H1 (cell line): ENCODE measurements at regions not wholly inside any gene's neighbourhood (a gene's known extent, or its start where the extent isn't known, plus 50 kb on each side); places are given as distances from the start of the nearest gene placed in this dataset.

Source experiments
- CTCF ChIA-PET: fragments of 300-600 bp; sonication (Branson Sonifier 250); formaldehyde crosslinking; loops from one replicate; lab custom pipeline; 2021; ENCODE audit not compliant: partially characterized antibody; lab: Charles Lee
- POLR2A ChIA-PET: fragments of 300-600 bp; sonication (Branson Sonifier 250); formaldehyde crosslinking; loops from one replicate; lab custom pipeline; 2021; ENCODE audit warnings: inconsistent platforms; ENCODE audit not compliant: partially characterized antibody; lab: Charles Lee
- DNase-seq, 2 experiments: peaks; one replicate each; pipeline versions ENCODE4 v3.0.0 to v3.0.0-alpha.2; 2010 to 2022; ENCODE audit warnings: low spot score in 2 of 2, low read depth in 1 of 2, mixed read lengths in 1 of 2
- FAIRE-seq: peaks from 2 replicates; lab custom pipeline; 2011; peaks lifted over from hg19 to GRCh38; lab: Jason Lieb, UNC
- H2AFZ ChIP-seq: 2 replicates; pipeline ENCODE4 v1.8.1; 2012; ENCODE audit warnings: low read length, inconsistent platforms
- H2AK5ac ChIP-seq: 2 replicates; pipeline ENCODE4 v1.6.1; 2013; ENCODE audit warnings: low read depth, low read length
- H2BK120ac ChIP-seq: replicated peaks from 2 replicates; pipeline ENCODE3; 2013; ENCODE audit warnings: low read depth, low read length, inconsistent platforms
- H2BK12ac ChIP-seq: 2 replicates; pipeline ENCODE4 v1.6.1; 2013; ENCODE audit warnings: low read depth, low read length
- H2BK15ac ChIP-seq: 2 replicates; pipeline ENCODE4 v1.6.1; 2013; ENCODE audit warnings: low read length
- H2BK20ac ChIP-seq: 2 replicates; pipeline ENCODE4 v1.6.1; 2013; ENCODE audit warnings: low read length
- H2BK5ac ChIP-seq: 2 replicates; pipeline ENCODE4 v1.6.1; 2013; ENCODE audit warnings: low read depth, low read length
- H3K14ac ChIP-seq: 2 replicates; pipeline ENCODE4 v1.6.1; 2013; ENCODE audit warnings: inconsistent platforms; ENCODE audit not compliant: insufficient read length
- H3K18ac ChIP-seq: 2 replicates; pipeline ENCODE4 v1.6.1; 2013; ENCODE audit warnings: low read length; ENCODE audit errors: extremely low read depth
- H3K23ac ChIP-seq: 2 replicates; pipeline ENCODE4 v1.6.1; 2013; ENCODE audit warnings: inconsistent platforms; ENCODE audit not compliant: insufficient read length
- H3K23me2 ChIP-seq: 2 replicates; pipeline ENCODE4 v1.6.1; 2013; ENCODE audit warnings: low read depth, low read length
- H3K27ac ChIP-seq: 2 replicates; pipeline ENCODE4 v1.6.1; 2011; ENCODE audit warnings: low read depth, low read length, inconsistent platforms
- H3K27me3 ChIP-seq, 4 experiments: replicated peaks in 1 of 4; 1 replicate in 1 of 4; 2 replicates in 3 of 4; pipeline versions ENCODE4 v1.6.1 to v1.8.1; 2011 to 2013; ENCODE audit warnings: low read length in 3 of 4, mild to moderate bottlenecking in 3 of 4, inconsistent platforms in 2 of 4, mixed read lengths in 2 of 4, moderate library complexity in 1 of 4; ENCODE audit not compliant: control insufficient read depth in 3 of 4, insufficient read depth in 3 of 4; ENCODE audit errors: extremely low read depth in 1 of 4
- H3K36me3 ChIP-seq, 4 experiments: 2 replicates each; pipeline versions ENCODE4 v1.6.1 to v1.8.1; 2011 to 2013; ENCODE audit warnings: mild to moderate bottlenecking in 4 of 4, low read length in 3 of 4, moderate library complexity in 2 of 4, control low read depth in 1 of 4, inconsistent platforms in 1 of 4; ENCODE audit not compliant: insufficient read depth in 4 of 4, control insufficient read depth in 2 of 4
- H3K4ac ChIP-seq: replicated peaks from 2 replicates; pipeline ENCODE3; 2013; ENCODE audit warnings: low read length, low read depth, mixed read lengths, inconsistent platforms; ENCODE audit not compliant: insufficient read length
- H3K4me1 ChIP-seq, 4 experiments: replicated peaks in 1 of 4; 1 replicate in 1 of 4; 2 replicates in 3 of 4; pipeline versions ENCODE4 v1.6.1 to v1.8.1; 2011 to 2013; ENCODE audit warnings: low read length in 3 of 4, inconsistent platforms in 2 of 4, mixed read lengths in 1 of 4; ENCODE audit not compliant: insufficient read depth in 4 of 4, control insufficient read depth in 3 of 4
- H3K4me2 ChIP-seq, 2 experiments: 2 replicates each; pipeline versions ENCODE4 v1.6.1 to v1.8.1; 2011 to 2013; ENCODE audit warnings: low read depth in 2 of 2, low read length in 2 of 2, control low read depth in 1 of 2, inconsistent platforms in 1 of 2, mild to moderate bottlenecking in 1 of 2; ENCODE audit not compliant: insufficient read depth in 1 of 2
- H3K4me3 ChIP-seq, 4 experiments: fragments of 200-600, 300-600 bp in 1 of 4; sonication (generic), shearing (Covaris generic), sonication (Bioruptor Twin) in 1 of 4; 2 replicates each; pipeline versions ENCODE4 v1.5.1 to v1.8.1; 2011 to 2016; ENCODE audit warnings: low read length in 4 of 4, low read depth in 3 of 4, control low read depth in 2 of 4, inconsistent platforms in 2 of 4, mild to moderate bottlenecking in 2 of 4, mixed read lengths in 1 of 4, moderate library complexity in 1 of 4; ENCODE audit not compliant: insufficient read depth in 2 of 4; ENCODE audit errors: extremely low read depth in 1 of 4
- H3K56ac ChIP-seq: replicated peaks from 2 replicates; pipeline ENCODE3; 2013; ENCODE audit warnings: low read depth, mild to moderate bottlenecking, mixed read lengths, low read length, inconsistent platforms; ENCODE audit not compliant: insufficient read length
- H3K79me1 ChIP-seq: 2 replicates; pipeline ENCODE4 v1.6.1; 2013; ENCODE audit warnings: low read depth, low read length, control low read depth
- H3K79me2 ChIP-seq, 2 experiments: 2 replicates each; pipeline versions ENCODE4 v1.6.1 to v1.8.1; 2012 to 2013; ENCODE audit warnings: low read length in 2 of 2, mild to moderate bottlenecking in 2 of 2, inconsistent platforms in 1 of 2; ENCODE audit not compliant: insufficient read depth in 2 of 2, control insufficient read depth in 1 of 2
- H3K9ac ChIP-seq, 4 experiments: replicated peaks in 1 of 4; 1 replicate in 1 of 4; 2 replicates in 3 of 4; pipeline versions ENCODE4 v1.6.1 to v1.8.1; 2011 to 2013; ENCODE audit warnings: low read depth in 3 of 4, low read length in 3 of 4, control low read depth in 2 of 4, mild to moderate bottlenecking in 2 of 4, moderate library complexity in 2 of 4, inconsistent platforms in 1 of 4; ENCODE audit errors: extremely low read depth in 1 of 4
- H3K9me3 ChIP-seq, 2 experiments: 2 replicates each; pipeline versions ENCODE4 v1.6.1 to v1.8.1; 2012 to 2013; ENCODE audit warnings: mild to moderate bottlenecking in 2 of 2, moderate library complexity in 2 of 2, control low read depth in 1 of 2, inconsistent platforms in 1 of 2, low read depth in 1 of 2, low read length in 1 of 2, mixed read lengths in 1 of 2; ENCODE audit not compliant: insufficient read depth in 2 of 2
- H4K20me1 ChIP-seq, 2 experiments: replicated peaks in 1 of 2; 2 replicates each; pipeline versions ENCODE3 to v1.8.1; 2011 to 2013; ENCODE audit warnings: inconsistent platforms in 2 of 2, low read length in 2 of 2, mild to moderate bottlenecking in 1 of 2; ENCODE audit not compliant: insufficient read depth in 2 of 2, control insufficient read depth in 1 of 2
- H4K5ac ChIP-seq: 2 replicates; pipeline ENCODE4 v1.6.1; 2013; ENCODE audit warnings: low read length, low read depth, mixed read lengths, inconsistent platforms; ENCODE audit not compliant: insufficient read length
- H4K8ac ChIP-seq: 2 replicates; pipeline ENCODE4 v1.8.0; 2013; ENCODE audit warnings: mild to moderate bottlenecking, moderate library complexity, low read length, inconsistent platforms; ENCODE audit not compliant: insufficient read depth; ENCODE audit errors: extremely low read depth
- H4K91ac ChIP-seq: replicated peaks from 2 replicates; pipeline ENCODE3; 2013; ENCODE audit warnings: low read length, mixed read lengths, inconsistent platforms; ENCODE audit not compliant: insufficient read length
- EZH2 ChIP-seq: fragments of 200-600 bp; sonication (generic); IDR thresholded peaks from 2 replicates; pipeline ENCODE4 v1.7.1; 2012; ENCODE audit warnings: low read depth, mild to moderate bottlenecking, moderate library complexity, low read length, inconsistent platforms; ENCODE audit not compliant: severe bottlenecking
- GTF2F1 ChIP-seq: IDR thresholded peaks from 2 replicates; pipeline ENCODE4 v1.6.1; 2012; ENCODE audit warnings: low read depth, low read length, improper control_type of control experiment, borderline replicate concordance
- HDAC2 ChIP-seq, 2 experiments: fragments of 300-600 bp in 1 of 2; sonication (generic) in 1 of 2; IDR thresholded peaks; 2 replicates each; pipeline ENCODE4 v1.6.1; 2011 to 2012; ENCODE audit warnings: low read depth in 2 of 2, low read length in 2 of 2, mild to moderate bottlenecking in 2 of 2, moderate library complexity in 2 of 2, borderline replicate concordance in 1 of 2, inconsistent platforms in 1 of 2
- HDAC6 ChIP-seq: IDR thresholded peaks from one replicate; pipeline ENCODE4 v1.7.1; 2012; ENCODE audit warnings: low read depth, mild to moderate bottlenecking, inconsistent platforms, low read length, moderate library complexity
- PHF8 ChIP-seq: fragments of 200-600 bp; sonication (generic); conservative IDR thresholded peaks from 2 replicates; pipeline ENCODE4 v1.7.1; 2012; ENCODE audit warnings: low read depth, mild to moderate bottlenecking, inconsistent platforms, low read length, moderate library complexity
- POLR2A ChIP-seq, 2 experiments: IDR thresholded peaks; 1 replicate in 1 of 2; 2 replicates in 1 of 2; pipeline ENCODE4 v1.6.1; 2011; ENCODE audit warnings: low read depth in 2 of 2, low read length in 2 of 2, mild to moderate bottlenecking in 2 of 2; ENCODE audit errors: control extremely low read depth in 1 of 2
- POU5F1 ChIP-seq: IDR thresholded peaks from 2 replicates; pipeline ENCODE4 v1.6.1; 2011; ENCODE audit warnings: low read depth, mild to moderate bottlenecking, low read length, moderate library complexity
- TEAD4 ChIP-seq: IDR thresholded peaks from 2 replicates; pipeline ENCODE4 v1.6.1; 2012; ENCODE audit warnings: low read depth, low read length, inconsistent platforms, mixed read lengths
- WGBS, 2 experiments: shearing (Covaris generic) in 1 of 2; methylation state at CpG; one replicate each; pipeline versions ENCODE4 v1.1.6 to v1.1.7; 2013 to 2015; ENCODE audit warnings: low lambda C conversion rate in 2 of 2, mixed read lengths in 2 of 2, inconsistent platforms in 1 of 2, low coverage in 1 of 2, missing lambda C conversion rate in 1 of 2; ENCODE audit not compliant: insufficient replicate concordance in 2 of 2, insufficient coverage in 1 of 2, insufficient read length in 1 of 2; ENCODE audit errors: extremely low coverage in 1 of 2, missing lambda C conversion rate in 1 of 2; 5-methylcytosine and 5-hydroxymethylcytosine counted together

- Histone ChIP-seq H4K8ac (no peak overlapping the region), H3K27ac (no peak overlapping the region), H3K4me3 (no peak overlapping the region), H2BK20ac (no peak overlapping the region), H3K79me2 (no peaks in the 10 kb centered on the region), H3K9me3 (no peaks in the 10 kb centered on the region), H2AFZ (no peak overlapping the region), H3K9ac (no peak overlapping the region), H3K36me3 (no peaks in the 10 kb centered on the region), H3K27me3 (no peaks in the 10 kb centered on the region; a peak in 1 of 7 replicates), H3K56ac (no peak overlapping the region), H4K91ac (no peak overlapping the region), H3K23ac (no peak overlapping the region), H3K4me1 (peaks cover 0 to 4% (median 0%) of the 10 kb centered on the region in 4 experiments; a peak in 2 of 7 replicates), H3K23me2 (no peaks in the 10 kb centered on the region), H3K18ac (no peak overlapping the region), H3K4ac (no peak overlapping the region), H3K4me2 (no peak overlapping the region), H2BK120ac (no peak overlapping the region), H3K14ac (no peak overlapping the region), H4K5ac (no peak overlapping the region), H2BK5ac (no peak overlapping the region), H2BK15ac (no peak overlapping the region), H2BK12ac (no peak overlapping the region), H2AK5ac (no peak overlapping the region), H3K79me1 (no peaks in the 10 kb centered on the region), H4K20me1 (no peaks in the 10 kb centered on the region)
- no peak for FAIRE-seq
- ChIA-PET POLR2A (no interaction called here), CTCF (interaction anchor here (1.1 kb wide), 1 partner anchor 11 kb away, joined by 3 read pairs; no protein-coding TSS in a partner anchor)
- no peak for DNase-seq
- WGBS, 2 experiments: 80% methylated on average over 1 of the region's 1 CpG; no CpG with 5 or more reads in 1 of the 2 experiments
- TF ChIP-seq PHF8: no peak
- TF ChIP-seq POU5F1: no peak
- TF ChIP-seq POLR2A (IDR thresholded peaks at IDR 0.05; ENCODE audit: control extremely low read depth in 1 of 2, low read depth in 2 of 2, low read length in 2 of 2): no peak
- no peak for TF ChIP-seq HDAC6
- no peak for TF ChIP-seq GTF2F1
- TF ChIP-seq EZH2: no peak
- no peak for TF ChIP-seq TEAD4
- TF ChIP-seq HDAC2 (IDR thresholded peaks at IDR 0.05; ENCODE audit: borderline replicate concordance in 1 of 2, low read depth in 2 of 2, low read length in 2 of 2): no peak
These were observed 294.0 kb upstream of the CXCR4 start for GRCh38 chr2:136411946-136412345.
